Left kidney (tissue), 1 donor: ENCODE measurements at regions not wholly inside any gene's neighbourhood (a gene's known extent, or its start where the extent isn't known, plus 50 kb on each side); places are given as distances from the start of the nearest gene placed in this dataset.
A peak's percentile ranks its signal among the peaks of the same experiment; 100 is the strongest.
"Not testable (repeated sequence)": the region's sequence is repeated elsewhere in the genome, so short reads cannot be mapped to it uniquely, and the experiment has no call there.

ENCODE experiments used
- DNase-seq: peaks from one replicate; pipeline ENCODE4 v3.0.0-alpha.2; 2013

DNA sequence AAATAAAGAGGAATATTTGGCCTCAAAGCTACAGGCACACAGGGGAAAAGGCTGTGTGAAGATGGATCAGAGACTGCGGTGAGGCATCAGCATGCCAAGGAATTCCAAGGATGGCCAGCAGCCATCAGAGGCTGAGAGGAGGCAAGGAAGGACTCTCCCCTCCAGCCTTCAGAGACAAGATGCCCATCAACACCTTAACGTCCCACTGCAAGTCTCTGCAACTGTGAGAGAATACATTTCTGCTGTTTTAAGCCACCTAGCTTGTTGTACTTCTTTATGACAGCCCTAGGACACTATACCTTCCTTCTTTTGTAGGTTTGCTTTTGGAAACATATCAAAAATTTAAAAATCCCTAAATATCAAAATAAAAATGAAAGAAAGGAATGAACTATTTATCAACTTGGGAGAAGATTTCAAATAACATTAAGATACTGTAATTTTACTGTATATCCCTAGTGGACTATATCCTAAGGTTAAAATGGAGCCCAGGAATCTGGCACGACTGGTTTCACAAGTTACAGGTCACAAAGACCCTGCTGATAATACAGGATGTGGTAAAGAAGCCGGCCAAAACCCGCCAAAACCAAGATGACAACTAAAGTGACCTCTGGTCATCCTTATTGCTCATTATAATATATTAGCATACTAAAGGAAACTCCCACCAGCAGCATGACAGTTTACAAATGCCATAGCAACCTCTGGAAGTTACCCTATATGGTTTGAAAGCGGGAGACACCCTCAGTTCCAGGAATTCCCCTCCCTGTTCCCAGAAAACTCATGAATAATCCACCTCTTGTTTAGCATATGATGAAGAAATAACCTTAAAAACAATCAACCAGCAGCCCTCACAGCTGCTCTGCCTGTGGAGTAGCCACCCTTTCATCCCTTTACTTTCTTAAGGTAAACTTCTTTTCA is 185.2 kb downstream of the AVL9 start:
- peak; percentile 14 for DNase-seq

DNA sequence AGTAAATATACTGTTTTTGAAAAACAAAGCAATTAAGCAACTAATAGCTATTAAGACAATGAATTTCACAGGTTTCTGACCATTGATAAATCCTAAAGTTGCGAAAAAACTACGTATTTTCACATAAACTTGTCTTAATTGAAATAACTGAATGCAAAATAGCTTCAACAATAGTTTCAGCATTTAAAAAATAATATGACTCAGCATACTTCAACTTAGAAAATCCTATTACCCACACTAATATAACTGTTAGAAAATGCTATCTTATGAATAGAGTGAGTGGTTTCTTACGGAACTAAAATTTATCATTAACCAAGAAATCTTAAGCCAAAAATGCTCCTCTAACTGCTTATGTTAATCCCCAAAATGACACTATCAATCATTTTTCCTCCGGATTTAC is 183.9 kb downstream of the AVL9 start:
- DNase-seq = no peak

DNA sequence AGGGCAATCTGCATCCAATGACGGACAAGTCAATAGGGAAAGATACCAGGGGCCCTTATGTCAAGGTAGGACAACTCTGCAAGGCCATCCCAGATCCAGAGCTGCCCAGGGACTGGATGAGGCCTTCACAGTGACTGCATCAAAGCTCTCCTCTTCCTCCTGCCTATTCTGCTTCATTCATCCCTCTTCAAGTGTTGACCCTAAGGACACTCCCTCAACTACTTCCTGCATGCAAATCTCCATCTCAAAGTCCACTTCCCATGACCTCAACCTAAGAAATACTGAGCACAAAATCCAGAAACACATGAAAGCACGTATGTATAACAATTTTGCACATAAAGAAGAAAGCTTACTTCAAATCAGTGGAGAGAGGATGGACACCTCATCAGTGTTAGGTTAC is 182.3 kb downstream of the AVL9 start:
- no peak for DNase-seq

DNA sequence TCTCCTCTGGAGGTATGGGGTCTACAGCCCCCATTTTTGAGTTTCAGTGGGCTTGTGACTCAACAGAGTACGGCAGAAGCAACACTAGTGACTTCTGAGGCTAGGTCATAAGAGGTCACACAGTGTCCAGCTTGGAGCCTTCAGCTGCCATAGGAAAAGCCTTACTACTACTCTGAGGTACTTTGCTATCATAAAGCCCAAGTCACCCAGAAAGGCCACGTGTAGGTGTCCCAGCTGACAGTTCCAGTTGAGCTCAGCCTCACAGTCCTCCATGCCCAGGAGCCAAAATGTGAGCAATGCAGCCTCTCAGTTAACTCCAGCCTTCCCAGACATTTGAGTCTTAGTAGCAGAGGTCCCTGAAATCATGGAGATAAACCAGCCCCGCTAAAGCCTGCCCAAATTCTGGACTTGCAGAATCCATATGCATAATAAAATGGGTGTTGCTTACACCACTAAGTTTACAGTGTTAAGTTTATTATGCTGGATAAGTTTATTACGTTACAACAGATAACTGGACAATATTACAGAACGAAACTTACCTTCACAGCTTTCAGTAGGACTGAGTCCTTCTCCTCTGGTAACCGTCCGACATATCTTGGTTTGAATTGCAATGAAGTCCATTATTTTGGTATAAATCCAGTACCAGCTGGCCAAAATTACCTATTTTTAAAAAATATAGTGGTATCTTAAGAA is 181.1 kb downstream of the AVL9 start:
- no peak for DNase-seq

DNA sequence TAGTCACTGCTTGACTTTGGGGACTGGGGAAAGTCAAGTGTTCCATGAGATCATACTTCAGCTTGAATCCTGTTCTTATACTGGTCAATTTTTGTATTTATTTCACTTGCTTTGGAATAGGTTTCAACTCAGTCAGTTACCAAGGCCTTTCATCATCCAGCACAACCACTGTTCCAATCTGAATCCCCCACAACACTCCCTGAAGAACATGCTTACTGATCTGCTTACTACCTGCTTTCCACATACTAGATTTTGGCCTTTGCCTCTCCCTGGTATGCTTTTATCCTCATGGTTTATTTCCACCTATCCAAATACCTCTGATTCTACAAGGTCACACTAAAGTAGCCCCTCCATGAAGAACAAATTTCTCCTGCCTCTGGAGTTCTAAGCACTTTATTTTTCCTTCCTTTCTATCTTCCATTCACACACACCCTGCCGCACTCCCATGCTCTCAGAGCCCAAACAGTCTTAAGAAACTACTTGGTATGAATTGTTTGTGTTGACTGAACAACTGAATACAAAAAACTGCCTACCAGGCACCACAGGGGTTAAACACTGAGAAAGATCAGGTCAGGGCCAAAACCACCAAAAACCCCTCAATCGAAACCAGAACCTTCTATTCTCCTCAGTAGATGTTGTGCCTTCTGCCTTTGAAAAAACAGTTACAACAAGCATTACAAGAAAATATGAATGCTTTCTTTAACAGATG is 178.1 kb downstream of the AVL9 start:
- DNase-seq = no peak

DNA sequence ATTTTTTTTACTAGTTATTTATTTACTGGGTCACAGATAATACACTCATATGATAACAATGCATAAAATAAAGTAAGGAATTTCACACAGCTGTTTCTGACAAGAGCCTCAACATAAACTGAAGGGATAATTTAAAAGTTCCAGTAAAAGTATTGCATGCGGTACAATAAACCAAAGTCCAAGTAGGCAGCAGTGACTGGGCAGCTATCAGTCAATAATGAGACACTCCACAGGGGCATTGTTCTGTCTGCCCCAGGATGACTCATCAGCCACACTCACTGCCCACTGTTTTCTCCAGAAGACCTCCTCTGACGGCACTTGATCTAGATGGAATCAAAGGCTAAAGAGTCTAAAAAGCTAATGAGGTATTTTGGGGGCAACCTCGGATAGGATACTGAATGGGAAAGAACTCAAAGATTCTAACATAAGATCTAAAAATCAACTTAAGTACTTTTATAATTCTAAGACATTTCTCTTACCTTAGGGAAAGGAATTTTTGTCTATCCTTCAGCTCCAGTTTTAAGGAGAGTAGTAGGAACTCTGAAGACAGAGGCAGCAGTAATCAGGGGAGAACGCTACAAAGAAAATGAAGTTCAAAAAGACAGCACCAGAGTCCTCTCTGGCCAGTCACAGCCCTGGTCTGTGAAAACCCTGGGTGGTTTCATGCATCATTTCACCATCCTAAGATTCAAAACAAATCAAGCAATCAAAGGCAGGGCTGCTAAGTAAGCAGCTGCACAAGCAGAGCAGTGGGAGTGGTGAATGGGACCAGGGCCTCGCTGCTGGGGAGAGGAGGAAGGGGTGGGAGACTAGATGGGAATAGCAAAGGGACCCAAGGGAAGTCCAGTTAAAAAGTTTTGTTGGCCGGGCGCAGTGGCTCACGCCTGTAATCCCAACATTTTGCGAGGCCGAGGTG is 175.1 kb downstream of the AVL9 start:
- DNase-seq = no peak

DNA sequence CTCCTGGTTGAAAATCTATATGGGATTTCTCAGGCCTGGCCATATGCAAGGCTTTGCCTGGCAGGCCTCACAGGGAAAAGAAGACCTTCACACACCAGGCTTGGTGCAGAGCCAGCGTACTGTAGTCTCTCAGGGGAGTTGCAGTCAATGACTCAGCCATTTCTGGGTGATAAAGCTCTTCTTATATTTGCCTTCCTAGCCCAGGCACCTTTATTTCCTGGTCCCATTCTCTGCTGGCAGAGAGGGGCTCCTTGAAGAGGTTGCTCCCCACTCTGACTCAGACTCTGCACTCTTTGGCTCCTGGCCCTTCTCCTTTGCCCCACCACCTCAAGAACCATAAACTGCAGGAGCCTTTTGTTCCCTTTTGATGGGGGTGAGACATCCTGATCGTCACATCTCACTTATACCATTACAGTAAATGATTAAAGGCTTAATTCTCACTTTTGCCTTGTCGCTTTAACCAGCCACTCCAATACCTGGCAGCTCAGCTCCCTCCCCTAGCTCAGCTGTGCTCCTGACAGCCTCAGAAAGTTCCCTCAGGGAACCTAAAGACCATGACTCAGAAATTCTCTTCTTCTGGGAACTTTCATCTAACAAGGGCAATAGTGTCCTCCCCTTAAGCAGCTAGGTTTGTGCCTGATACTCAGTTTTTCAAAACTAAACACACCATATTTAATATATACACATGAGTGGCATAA is 174.0 kb downstream of the AVL9 start:
- DNase-seq = not testable (repeated sequence)

DNA sequence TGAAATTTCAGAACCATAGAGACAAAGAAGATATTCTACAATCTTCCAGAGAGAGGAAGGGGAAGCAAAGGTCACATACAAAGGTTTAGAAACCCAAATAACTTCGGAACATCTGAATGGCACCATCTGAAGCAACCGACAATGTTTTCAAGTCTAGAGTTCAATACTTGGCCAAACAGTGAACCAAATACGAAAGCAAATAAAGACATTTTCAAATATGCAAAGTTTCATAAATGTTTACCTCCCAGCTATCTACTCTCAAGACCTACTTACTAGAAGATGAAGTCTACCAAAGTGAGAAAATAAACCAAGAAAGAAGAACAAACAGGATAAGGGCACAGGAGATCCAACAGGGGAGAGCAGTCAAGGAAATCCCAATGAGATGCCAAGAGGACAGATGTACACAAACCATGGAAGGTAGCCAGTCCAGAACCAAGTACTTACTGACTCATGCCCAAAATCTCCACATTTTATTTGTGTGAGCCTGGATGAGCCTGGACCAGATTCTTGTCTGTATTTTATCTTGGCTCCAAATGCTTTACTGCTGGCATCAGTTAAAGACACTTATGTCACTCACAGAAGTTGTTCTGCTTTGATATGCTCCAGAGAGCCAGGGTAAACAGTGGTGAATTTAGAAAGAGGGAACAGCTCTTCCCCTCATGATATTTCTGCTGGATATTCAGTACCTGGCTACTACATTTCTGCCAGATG is 173.3 kb downstream of the AVL9 start:
- not testable (repeated sequence) for DNase-seq

DNA sequence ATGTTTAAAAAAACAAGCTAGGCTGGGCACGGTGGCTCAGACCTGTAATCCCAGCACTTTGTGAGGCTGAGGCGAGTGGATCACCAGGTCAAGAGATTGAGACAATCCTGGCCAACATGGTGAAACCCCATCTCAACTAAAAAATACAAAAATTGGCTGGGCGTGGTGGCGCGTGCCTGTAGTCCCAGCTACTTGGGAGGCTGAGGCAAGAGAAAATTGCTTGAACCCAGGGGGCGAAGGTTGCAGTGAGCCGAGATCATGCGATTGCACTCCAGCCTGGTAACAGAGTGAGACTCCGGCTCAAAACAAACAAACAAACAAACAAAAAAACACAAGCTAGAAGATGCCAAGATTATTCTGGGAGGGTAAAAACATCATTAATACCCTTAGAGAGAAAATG is 172.3 kb downstream of the AVL9 start:
- DNase-seq = not testable (repeated sequence)

DNA sequence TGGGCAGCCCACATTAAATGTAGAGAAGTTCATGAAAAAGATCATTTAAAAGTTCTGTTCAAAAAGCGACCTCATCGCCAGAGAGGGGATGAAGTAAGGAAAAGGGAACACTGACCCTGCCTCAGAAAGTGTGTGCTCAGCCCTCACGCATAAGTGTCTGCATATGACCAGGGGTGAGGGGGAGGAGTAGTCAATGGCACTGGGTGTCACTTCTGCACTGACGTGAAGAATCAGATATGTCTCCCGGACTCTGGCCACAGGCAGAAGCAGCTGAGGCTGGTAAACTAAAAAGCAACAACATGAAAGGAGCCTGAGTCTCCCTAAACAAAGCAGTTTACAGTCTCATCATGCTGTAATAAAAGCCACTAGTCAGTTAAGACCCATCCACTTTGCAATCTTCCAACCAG is 168.5 kb downstream of the AVL9 start:
- not testable (repeated sequence) for DNase-seq

DNA sequence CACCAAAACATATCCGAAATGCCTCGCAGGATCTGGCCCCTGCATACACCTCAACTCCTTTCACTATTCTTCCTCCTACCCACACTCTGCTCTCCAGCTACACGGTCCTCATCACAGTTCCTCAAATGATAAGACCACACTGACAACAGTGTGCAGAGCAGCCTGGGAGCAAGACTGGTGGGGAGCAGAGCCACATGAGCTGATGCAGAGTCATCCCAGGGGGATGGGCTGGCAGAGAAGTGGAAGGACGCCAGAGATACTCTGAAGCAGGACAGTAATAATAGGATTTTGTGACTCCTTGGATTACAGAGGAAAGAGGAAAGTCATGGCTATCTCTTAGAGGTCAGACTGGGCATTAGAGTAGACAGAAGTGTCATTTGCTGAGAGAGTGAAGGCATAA is 167.2 kb downstream of the AVL9 start:
- DNase-seq = not testable (repeated sequence)

DNA sequence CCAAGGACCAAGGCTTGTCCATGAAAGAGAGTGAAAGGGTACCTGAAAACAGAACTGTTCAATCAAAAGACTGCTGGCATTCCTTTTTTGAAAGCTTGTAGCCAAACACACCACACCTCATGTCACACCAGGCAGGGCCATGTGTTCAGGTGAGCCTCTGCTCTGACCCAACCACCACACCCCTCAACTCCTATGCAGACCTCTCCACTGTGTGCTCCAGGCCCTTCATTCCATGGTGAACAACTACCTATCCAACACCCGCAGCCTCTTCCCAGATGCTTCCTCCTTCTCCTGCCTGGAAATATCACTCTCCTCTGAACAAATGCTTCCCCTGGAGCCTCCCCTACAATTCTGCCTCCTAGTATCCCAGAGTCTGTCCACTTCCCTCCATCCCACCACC is 166.6 kb downstream of the AVL9 start:
- no peak for DNase-seq

DNA sequence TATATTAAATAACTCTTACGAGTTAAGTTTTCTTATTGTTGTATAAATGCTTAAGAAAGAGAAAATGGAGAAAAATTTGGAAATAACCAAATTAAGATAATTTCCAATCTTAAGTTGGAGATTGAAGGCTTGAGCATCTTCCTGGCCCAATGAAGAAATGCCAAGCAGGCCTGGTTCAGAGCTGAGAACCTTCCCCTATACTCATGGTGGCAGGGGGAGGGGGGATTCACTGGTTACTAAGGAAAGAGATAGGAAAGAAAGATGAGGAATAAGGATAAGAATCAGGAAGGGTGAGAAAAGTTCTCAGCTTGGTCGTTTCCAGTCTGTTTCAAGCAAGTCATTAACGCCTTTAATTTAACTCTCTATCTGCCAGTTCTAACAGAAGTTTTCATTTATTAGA is 166.2 kb downstream of the AVL9 start:
- no peak for DNase-seq

DNA sequence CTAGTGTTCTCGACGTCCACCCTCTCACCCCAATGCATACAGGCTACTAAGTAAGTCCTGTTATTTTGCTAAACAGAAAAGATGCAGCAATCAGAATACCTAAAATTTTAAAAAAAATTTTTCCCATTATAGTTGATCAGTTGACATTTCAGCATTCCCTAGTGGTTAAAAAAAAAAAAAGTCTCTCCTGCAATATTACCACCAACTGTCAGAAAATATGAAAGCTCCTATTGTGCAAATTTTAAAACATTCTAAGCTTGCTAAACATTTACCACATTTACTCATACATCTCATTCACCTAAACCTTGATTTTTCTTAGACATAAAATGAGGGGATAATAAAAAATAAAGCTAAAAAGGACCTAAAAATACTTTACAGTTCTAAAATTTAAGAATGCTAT is 165.6 kb downstream of the AVL9 start:
- no peak for DNase-seq

DNA sequence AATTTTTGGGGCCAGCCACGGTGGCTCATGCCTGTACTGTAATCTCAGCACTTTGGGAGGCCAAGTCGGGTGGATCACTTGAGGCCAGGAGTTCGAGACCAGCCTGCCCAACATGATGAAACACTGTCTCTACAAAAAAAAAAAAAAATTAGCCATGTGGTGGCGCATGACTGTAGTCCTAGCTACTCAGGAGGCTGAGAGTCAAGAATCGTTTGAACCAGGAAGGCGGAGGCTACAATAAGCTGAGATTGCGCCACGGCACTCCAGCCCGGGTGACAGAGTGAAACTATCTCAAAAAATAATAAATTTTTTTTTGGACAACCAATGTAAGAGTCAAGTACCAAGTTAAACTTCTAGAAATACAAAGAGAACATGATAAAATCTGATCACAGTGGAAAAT is 164.6 kb downstream of the AVL9 start:
- no peak for DNase-seq

DNA sequence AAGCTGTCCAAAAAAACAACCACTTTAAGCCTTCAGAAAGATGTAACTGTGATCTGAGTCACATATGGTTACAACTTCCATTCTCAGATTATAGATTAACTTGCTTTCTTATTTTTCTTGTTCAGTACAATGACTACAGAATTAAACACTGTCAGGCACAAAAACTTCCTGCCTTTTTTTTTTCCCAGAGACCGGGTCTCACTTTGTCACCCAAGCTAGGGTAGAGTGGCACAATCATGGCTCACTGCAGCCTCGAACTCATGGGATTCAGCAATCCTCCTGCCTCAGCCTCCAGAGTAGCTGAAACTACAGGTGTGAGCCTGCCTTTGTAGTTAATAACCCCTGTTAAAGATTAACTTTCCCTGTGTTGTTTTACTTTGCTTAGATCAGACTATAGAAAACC is 163.2 kb downstream of the AVL9 start:
- DNase-seq = no peak

DNA sequence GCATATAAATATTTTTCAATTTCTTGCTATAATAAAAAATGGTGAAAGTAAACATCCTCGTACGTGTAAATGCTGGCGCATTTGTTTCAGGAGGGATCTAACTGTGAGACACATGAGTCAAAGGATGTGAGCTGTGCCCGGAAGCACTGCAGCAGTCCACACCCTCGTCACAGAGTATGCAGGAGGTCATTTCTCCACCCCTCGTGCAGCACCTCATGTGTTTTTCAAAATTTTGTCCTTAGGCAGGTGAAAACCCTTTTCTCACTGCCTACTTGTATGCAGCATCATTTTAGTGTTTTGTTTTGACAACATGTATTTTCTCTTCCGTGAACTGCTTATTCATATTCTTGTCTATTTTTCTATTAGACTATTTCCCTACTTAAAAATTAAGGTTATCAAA is 162.7 kb downstream of the AVL9 start:
- no peak for DNase-seq

DNA sequence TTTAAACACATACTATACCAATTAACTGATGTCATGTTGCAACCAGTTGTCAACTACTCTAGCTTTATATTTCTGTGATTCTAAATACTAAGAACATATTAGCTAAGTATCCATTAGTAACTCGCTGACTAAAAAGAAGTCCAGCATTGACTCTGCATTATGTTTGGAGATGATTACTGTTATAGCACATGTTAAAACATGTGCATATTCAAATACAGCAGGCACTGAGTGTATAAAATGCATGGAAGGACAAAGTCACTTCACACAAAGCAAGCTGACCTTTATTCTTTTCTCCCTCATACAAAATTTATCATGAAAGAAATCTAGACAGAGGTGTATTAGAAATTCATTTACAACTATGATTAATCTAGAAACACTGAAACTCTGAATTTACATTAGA is 159.3 kb downstream of the AVL9 start:
- DNase-seq = not testable (repeated sequence)

DNA sequence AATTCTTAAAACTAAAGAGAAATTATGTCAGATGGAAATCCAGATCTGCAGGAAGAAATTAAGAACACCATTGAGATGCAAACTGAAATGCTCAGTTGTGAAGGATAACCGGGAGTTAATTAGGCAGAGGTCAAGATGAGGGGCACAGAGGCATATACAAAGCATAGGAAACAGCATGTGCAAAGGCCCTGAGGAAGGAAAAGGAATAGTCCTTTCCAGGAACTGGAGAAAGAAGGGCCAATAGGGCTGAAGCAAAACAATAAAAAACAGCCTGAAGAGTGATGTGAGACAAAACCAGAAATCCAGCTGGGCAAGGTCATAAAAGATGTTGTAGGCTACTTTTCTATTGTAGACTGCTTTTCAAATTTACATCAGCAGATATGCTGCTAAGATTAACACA is 155.1 kb downstream of the AVL9 start:
- not testable (repeated sequence) for DNase-seq

DNA sequence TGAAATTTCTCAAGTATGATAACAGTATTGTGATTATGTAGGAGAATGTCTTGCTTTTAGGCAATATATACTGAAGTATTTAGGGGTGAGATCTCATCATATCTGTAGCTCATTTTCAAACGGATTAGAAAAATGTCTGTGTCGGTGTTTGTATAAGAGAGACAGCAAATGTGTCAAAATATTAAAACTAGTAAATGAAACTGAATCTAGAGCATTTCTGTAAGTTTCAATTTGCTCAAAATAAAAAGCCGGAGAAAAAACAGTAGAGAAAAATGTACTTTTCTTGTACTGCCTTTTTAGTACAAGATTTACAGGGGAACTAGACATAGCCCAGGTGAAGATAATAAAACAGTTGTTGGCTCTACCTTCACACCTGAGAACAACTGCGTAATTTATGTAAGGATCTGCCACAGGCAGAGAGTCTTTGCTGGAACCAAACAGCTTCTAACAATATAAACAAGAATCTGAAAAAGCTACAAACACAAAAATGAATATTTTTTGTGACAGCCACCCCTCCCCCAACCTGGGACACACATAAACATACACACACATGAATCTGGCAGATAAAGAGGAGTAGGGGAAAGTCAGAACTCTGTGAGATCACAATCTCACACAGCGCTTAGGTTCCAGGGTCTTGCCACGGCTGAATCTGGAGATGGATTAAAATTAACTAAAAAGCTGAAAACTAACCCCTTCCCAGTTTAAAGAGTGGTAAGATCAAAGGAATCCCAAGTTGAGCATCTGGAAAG is 153.3 kb downstream of the AVL9 start:
- no peak for DNase-seq
